Keratinocyte (primary cell): ENCODE measurements at regions not wholly inside any gene's neighbourhood (a gene's known extent, or its start where the extent isn't known, plus 50 kb on each side); places are given as distances from the start of the nearest gene placed in this dataset.

Experiments
- CTCF ChIP-seq, 3 experiments: IDR thresholded peaks in 1 of 3; conservative IDR thresholded peaks in 1 of 3; optimal IDR thresholded peaks in 1 of 3; 2 replicates in 2 of 3; 3 replicates in 1 of 3; pipeline versions ENCODE3 to v1.5.1; 2011; ENCODE audit warnings: low read length in 3 of 3, mild to moderate bottlenecking in 3 of 3, moderate library complexity in 2 of 3, control low read depth in 1 of 3, inconsistent platforms in 1 of 3; ENCODE audit not compliant: insufficient read depth in 2 of 3; ENCODE audit errors: extremely low read depth in 1 of 3
- EZH2 ChIP-seq: IDR thresholded peaks from one replicate; pipeline ENCODE4 v1.6.1; 2012; ENCODE audit warnings: inconsistent platforms, mild to moderate bottlenecking, low read length, moderate library complexity

GRCh38 chr6:113632220-113632864 is 224.8 kb upstream of the MARCKS start:
- no peak for TF ChIP-seq CTCF (optimal IDR thresholded peaks at IDR 0.05 in 1 of 3, IDR thresholded peaks at IDR 0.05 in 1 of 3, conservative IDR thresholded peaks at IDR 0.05 in 1 of 3; ENCODE audit: extremely low read depth in 1 of 3, insufficient read depth in 2 of 3, low read length in 3 of 3)
- no peak for TF ChIP-seq EZH2
